ENCODE measurements at regions not wholly inside any gene's neighbourhood (a gene's known extent, or its start where the extent isn't known, plus 50 kb on each side); places are given as distances from the start of the nearest gene placed in this dataset.

DNA sequence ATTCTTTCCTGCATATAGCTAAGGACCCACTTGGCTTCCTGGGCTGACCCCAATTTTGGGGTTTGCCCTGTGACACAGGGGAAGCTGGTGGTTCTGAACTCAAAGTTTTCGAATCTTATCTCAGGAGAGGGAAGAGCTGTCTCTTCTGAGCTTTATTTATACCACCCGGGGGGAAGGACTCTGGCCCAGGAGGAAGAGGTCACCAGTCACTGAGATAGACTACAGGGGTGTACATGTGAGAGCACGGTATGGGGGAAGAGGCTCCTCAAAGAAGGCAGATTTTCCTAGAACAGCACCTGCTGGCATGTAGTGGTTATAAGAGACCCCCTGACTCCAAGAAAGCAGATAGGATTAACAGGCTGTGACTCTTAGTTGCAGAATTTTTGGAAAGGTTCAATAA is 101.8 kb upstream of the ELMO1 start:
- no peak for TF ChIP-seq SP1 (IDR thresholded peaks at IDR 0.05)
- no peak for TF ChIP-seq HDGF (IDR thresholded peaks at IDR 0.05; ENCODE audit: borderline replicate concordance)
- no peak for TF ChIP-seq FOXK2 (IDR thresholded peaks at IDR 0.05)
- TF ChIP-seq BHLHE40 (IDR thresholded peaks at IDR 0.05; ENCODE audit: borderline replicate concordance): no peak
- TF ChIP-seq SUZ12 (IDR thresholded peaks at IDR 0.05): no peak
- no peak for TF ChIP-seq TARDBP (IDR thresholded peaks at IDR 0.05)
- no peak for TF ChIP-seq ELF4 (IDR thresholded peaks at IDR 0.05)
- TF ChIP-seq CTBP1 (IDR thresholded peaks at IDR 0.05; ENCODE audit: borderline replicate concordance): no peak
- TF ChIP-seq FOXM1 (IDR thresholded peaks at IDR 0.05; ENCODE audit: borderline replicate concordance): no peak
- no peak for TF ChIP-seq NFRKB (IDR thresholded peaks at IDR 0.05)
- no peak for TF ChIP-seq FOXA1 (IDR thresholded peaks at IDR 0.05)
- TF ChIP-seq LEF1 (IDR thresholded peaks at IDR 0.05; ENCODE audit: borderline replicate concordance): no peak
- TF ChIP-seq, protein P1, sequence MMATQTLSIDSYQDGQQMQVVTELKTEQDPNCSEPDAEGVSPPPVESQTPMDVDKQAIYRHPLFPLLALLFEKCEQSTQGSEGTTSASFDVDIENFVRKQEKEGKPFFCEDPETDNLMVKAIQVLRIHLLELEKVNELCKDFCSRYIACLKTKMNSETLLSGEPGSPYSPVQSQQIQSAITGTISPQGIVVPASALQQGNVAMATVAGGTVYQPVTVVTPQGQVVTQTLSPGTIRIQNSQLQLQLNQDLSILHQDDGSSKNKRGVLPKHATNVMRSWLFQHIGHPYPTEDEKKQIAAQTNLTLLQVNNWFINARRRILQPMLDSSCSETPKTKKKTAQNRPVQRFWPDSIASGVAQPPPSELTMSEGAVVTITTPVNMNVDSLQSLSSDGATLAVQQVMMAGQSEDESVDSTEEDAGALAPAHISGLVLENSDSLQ (IDR thresholded peaks at IDR 0.05): no peak
- TF ChIP-seq L3MBTL2 (conservative IDR thresholded peaks at IDR 0.05): no peak

Measured in HEK293T (cell line).